H1 (cell line): ENCODE measurements at regions not wholly inside any gene's neighbourhood (a gene's known extent, or its start where the extent isn't known, plus 50 kb on each side); places are given as distances from the start of the nearest gene placed in this dataset.
A peak's percentile ranks its signal among the peaks of the same experiment; 100 is the strongest.

Experiments used
- RAD21 ChIP-seq, 2 experiments: IDR thresholded peaks in 1 of 2; conservative IDR thresholded peaks in 1 of 2; 2 replicates each; pipeline ENCODE4 v1.6.1; 2011; ENCODE audit warnings: low read depth in 2 of 2, low read length in 2 of 2, improper control_type of control experiment in 1 of 2, inconsistent platforms in 1 of 2, mild to moderate bottlenecking in 1 of 2, moderate library complexity in 1 of 2
- TF ChIP-seq, protein P1 (sequence below): IDR thresholded peaks from 2 replicates; pipeline ENCODE4 v1.6.1; 2012; ENCODE audit warnings: inconsistent platforms

DNA sequence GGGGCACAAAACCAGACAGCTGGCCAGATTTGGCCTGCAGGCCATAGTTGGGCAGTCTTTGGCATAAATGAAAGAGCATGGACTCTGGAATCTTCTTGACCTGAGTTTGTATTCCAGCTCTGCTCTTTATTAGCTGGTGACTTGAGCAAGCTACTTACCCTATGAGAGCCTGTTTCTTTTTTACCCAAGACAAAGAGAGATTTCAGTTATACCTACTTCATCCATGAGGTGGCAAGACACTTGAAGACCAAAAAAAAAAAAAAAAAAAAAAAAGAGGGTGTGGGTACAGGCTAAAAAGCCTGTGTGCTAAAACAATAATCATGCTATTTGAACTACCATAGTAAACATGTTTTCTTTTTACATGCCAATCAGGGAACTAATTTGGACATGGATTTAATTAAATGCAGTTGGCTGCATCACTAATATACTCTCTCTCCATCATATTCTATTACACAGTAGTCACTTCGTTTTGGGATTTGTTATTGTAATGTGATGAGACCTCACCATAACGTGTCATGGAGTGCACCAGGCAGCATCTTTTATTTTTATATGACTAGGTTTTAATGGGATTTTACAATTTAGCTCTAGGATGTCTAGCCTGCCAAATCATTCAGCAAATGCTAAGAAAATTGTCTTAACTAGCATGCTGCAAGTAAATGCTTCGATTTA is 109.2 kb upstream of the FHIT start (continued):
- peak; percentile 6 to 22; a peak in 1 of 4 replicates for TF ChIP-seq RAD21 (IDR thresholded peaks at IDR 0.05 in 1 of 2, conservative IDR thresholded peaks at IDR 0.05 in 1 of 2; ENCODE audit: low read depth in 2 of 2, low read length in 2 of 2)
- TF ChIP-seq, protein P1, sequence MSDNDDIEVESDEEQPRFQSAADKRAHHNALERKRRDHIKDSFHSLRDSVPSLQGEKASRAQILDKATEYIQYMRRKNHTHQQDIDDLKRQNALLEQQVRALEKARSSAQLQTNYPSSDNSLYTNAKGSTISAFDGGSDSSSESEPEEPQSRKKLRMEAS = no peak
